SH-SY5Y (cell line): ENCODE measurements at regions not wholly inside any gene's neighbourhood (a gene's known extent, or its start where the extent isn't known, plus 50 kb on each side); places are given as distances from the start of the nearest gene placed in this dataset.

Experiments
- GATA2 ChIP-seq: IDR thresholded peaks from 2 replicates; pipeline ENCODE4 v1.6.1; 2011; ENCODE audit warnings: mild to moderate bottlenecking, low read depth, low read length
- GATA3 ChIP-seq: IDR thresholded peaks from 2 replicates; pipeline ENCODE4 v1.6.1; 2011; ENCODE audit warnings: low read depth, mild to moderate bottlenecking, low read length, moderate library complexity

DNA sequence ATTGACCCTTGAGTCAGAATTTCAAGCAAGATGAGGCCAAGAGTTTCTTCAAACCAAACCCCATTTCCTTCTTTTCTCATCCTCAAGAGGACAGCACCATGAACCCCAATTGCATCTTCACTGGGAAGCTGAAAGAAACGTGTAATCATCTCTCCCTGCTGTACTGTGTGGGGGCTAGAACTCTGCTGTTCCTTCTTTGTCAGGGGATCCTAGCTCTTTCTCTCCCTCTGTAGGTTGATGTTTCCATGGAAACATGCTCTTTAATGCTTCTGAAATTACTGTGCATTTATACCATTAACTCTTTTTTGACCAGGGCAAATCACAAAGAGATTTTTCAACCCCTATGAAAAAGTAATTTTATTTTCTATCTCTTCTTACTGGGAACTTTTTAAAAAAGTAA, 295.1 kb downstream of the GRIN2B start:
- no peak for TF ChIP-seq GATA3
- TF ChIP-seq GATA2 = no peak
